ENCODE measurements at regions not wholly inside any gene's neighbourhood (a gene's known extent, or its start where the extent isn't known, plus 50 kb on each side); places are given as distances from the start of the nearest gene placed in this dataset.

- DNase-seq: no peak
Measured at GRCh38 chr11:110032957-110033570, 60.1 kb upstream of the ZC3H12C start.

GRCh38 chr11:110034806-110035205 lies 58.4 kb upstream of the ZC3H12C start:
- DNase-seq: no peak

- no peak for DNase-seq
Measured at GRCh38 chr11:110035357-110035756, 57.8 kb upstream of the ZC3H12C start.

- no peak for DNase-seq
Measured at GRCh38 chr11:110038201-110038600, 55.0 kb upstream of the ZC3H12C start.
